Hepatocyte (in vitro differentiated cells): ENCODE measurements at regions not wholly inside any gene's neighbourhood (a gene's known extent, or its start where the extent isn't known, plus 50 kb on each side); places are given as distances from the start of the nearest gene placed in this dataset.

Experiments used
- DNase-seq: peaks from one replicate; pipeline ENCODE4 v3.0.0-alpha.2; 2016; ENCODE audit warnings: low spot score
- H2AFZ ChIP-seq: fragments of 200-600 bp; sonication (generic); 2 replicates; pipeline ENCODE4 v1.6.0; 2016; ENCODE audit warnings: antibody characterized with exemption, mild to moderate bottlenecking
- H3K27ac ChIP-seq: fragments of 200-600 bp; sonication (generic); 2 replicates; pipeline ENCODE4 v1.5.1; 2016; ENCODE audit warnings: mild to moderate bottlenecking
- H3K27me3 ChIP-seq: fragments of 200-600 bp; sonication (generic); 2 replicates; pipeline ENCODE4 v1.6.1; 2016
- H3K36me3 ChIP-seq: fragments of 200-600 bp; sonication (generic); replicated peaks from 2 replicates; pipeline ENCODE4 v1.5.1; 2016; ENCODE audit warnings: low read depth; ENCODE audit not compliant: insufficient read depth
- H3K4me1 ChIP-seq: fragments of 200-600 bp; sonication (generic); 2 replicates; pipeline ENCODE4 v1.5.1; 2016; ENCODE audit warnings: mild to moderate bottlenecking, moderate library complexity; ENCODE audit not compliant: insufficient read depth
- H3K4me2 ChIP-seq: fragments of 200-600 bp; sonication (generic); 2 replicates; pipeline ENCODE4 v1.6.0; 2016
- H3K4me3 ChIP-seq: fragments of 200-600 bp; sonication (generic); 2 replicates; pipeline ENCODE4 v1.5.1; 2016; ENCODE audit warnings: mild to moderate bottlenecking
- H3K79me2 ChIP-seq: fragments of 200-600 bp; sonication (generic); 2 replicates; pipeline ENCODE4 v1.6.0; 2017; ENCODE audit warnings: mild to moderate bottlenecking
- H3K9me2 ChIP-seq: fragments of 200-600 bp; sonication (generic); replicated peaks from 2 replicates; pipeline ENCODE4 v1.6.0; 2017; ENCODE audit warnings: mild to moderate bottlenecking; ENCODE audit not compliant: insufficient read depth
- H3K9me3 ChIP-seq: fragments of 200-600 bp; sonication (generic); 2 replicates; pipeline ENCODE4 v1.5.1; 2016; ENCODE audit warnings: low read depth, mild to moderate bottlenecking
- H4K20me1 ChIP-seq: fragments of 200-600 bp; sonication (generic); 2 replicates; pipeline ENCODE4 v1.6.0; 2016; ENCODE audit warnings: mild to moderate bottlenecking; ENCODE audit not compliant: insufficient read depth, poor library complexity, severe bottlenecking
- CTCF ChIP-seq: fragments of 200-600 bp; sonication (generic); IDR thresholded peaks from 2 replicates; pipeline ENCODE4 v1.5.1; 2016; ENCODE audit warnings: antibody characterized with exemption, mild to moderate bottlenecking; ENCODE audit not compliant: poor library complexity
- EZH2 ChIP-seq: fragments of 200-600 bp; sonication (generic); IDR thresholded peaks from 2 replicates; pipeline ENCODE4 v1.6.1; 2016; ENCODE audit warnings: antibody characterized with exemption, mild to moderate bottlenecking, borderline replicate concordance
- EZH2phosphoT487 ChIP-seq: fragments of 200-600 bp; sonication (generic); IDR thresholded peaks from one replicate; pipeline ENCODE4 v1.6.1; 2018; ENCODE audit warnings: antibody characterized with exemption, mild to moderate bottlenecking, low read depth, moderate library complexity; ENCODE audit not compliant: unreplicated experiment, severe bottlenecking
- WGBS: methylation state at CpG from one replicate; pipeline ENCODE4 v1.1.6; 2016; ENCODE audit warnings: low lambda C conversion rate; ENCODE audit errors: missing lambda C conversion rate; 5-methylcytosine and 5-hydroxymethylcytosine counted together

- TF ChIP-seq EZH2 (no peak), CTCF (no peak), EZH2phosphoT487 (no peak)
- DNase-seq: no peak
- no peak overlapping the region for H3K27ac ChIP-seq
- H3K9me3 ChIP-seq: no peaks in the 10 kb centered on the region
- H3K4me2 ChIP-seq: no peak overlapping the region
- H2AFZ ChIP-seq: no peak overlapping the region
- H3K36me3 ChIP-seq: no peaks in the 10 kb centered on the region
- H3K79me2 ChIP-seq: no peaks in the 10 kb centered on the region
- H3K27me3 ChIP-seq: no peaks in the 10 kb centered on the region
- peaks cover under 1% of the 10 kb centered on the region for H3K4me1 ChIP-seq
- no peak overlapping the region for H3K4me3 ChIP-seq
- H3K9me2 ChIP-seq: no peaks in the 10 kb centered on the region
- WGBS: 69% methylated on average over 1 of the region's 1 CpG
- H4K20me1 ChIP-seq: no peaks in the 10 kb centered on the region
These were observed 682.1 kb downstream of the KCNA4 start for GRCh38 chr11:29334776-29335130.

GRCh38 chr11:29333993-29334775, 682.6 kb downstream of the KCNA4 start:
- no peaks in the 10 kb centered on the region for H3K27me3 ChIP-seq
- no peaks in the 10 kb centered on the region for H3K36me3 ChIP-seq
- no peak overlapping the region for H2AFZ ChIP-seq
- WGBS: 47% methylated on average over 5 of the region's 5 CpGs
- no peaks in the 10 kb centered on the region for H3K9me2 ChIP-seq
- no peak for TF ChIP-seq EZH2phosphoT487
- peak; percentile 74 for TF ChIP-seq CTCF
- no peak for TF ChIP-seq EZH2
- no peak overlapping the region for H3K4me3 ChIP-seq
- no peaks in the 10 kb centered on the region for H4K20me1 ChIP-seq
- H3K4me2 ChIP-seq: peak overlapping the region; percentile 15
- H3K4me1 ChIP-seq: peaks cover 3% of the 10 kb centered on the region
- no peaks in the 10 kb centered on the region for H3K9me3 ChIP-seq
- DNase-seq: peak; percentile 55
- no peak overlapping the region for H3K27ac ChIP-seq
- no peaks in the 10 kb centered on the region for H3K79me2 ChIP-seq

- H3K27ac ChIP-seq: no peak overlapping the region
- DNase-seq: no peak
- no peaks in the 10 kb centered on the region for H4K20me1 ChIP-seq
- H3K9me3 ChIP-seq: no peaks in the 10 kb centered on the region
- H3K9me2 ChIP-seq: no peaks in the 10 kb centered on the region
- no peaks in the 10 kb centered on the region for H3K27me3 ChIP-seq
- 82% methylated on average over 3 of the region's 3 CpGs for WGBS
- H3K36me3 ChIP-seq: no peaks in the 10 kb centered on the region
- no peak overlapping the region for H2AFZ ChIP-seq
- peaks cover 3% of the 10 kb centered on the region for H3K4me1 ChIP-seq
- TF ChIP-seq EZH2 (no peak), CTCF (no peak), EZH2phosphoT487 (no peak)
- H3K4me3 ChIP-seq: no peak overlapping the region
- no peaks in the 10 kb centered on the region for H3K79me2 ChIP-seq
- peak overlapping the region; percentile 23 for H3K4me2 ChIP-seq
These were observed 685.3 kb downstream of the KCNA4 start for GRCh38 chr11:29331451-29332010.
